Fibroblast of skin of right biceps (primary cell): ENCODE measurements at regions not wholly inside any gene's neighbourhood (a gene's known extent, or its start where the extent isn't known, plus 50 kb on each side); places are given as distances from the start of the nearest gene placed in this dataset.
"Not testable (repeated sequence)": the region's sequence is repeated elsewhere in the genome, so short reads cannot be mapped to it uniquely, and the experiment has no call there.

Experiments
- DNase-seq: peaks from one replicate; pipeline ENCODE4 v3.0.0-alpha.2; 2013

- no peak for DNase-seq
These were observed 97.6 kb downstream of the PPIAL4G start for GRCh38 chr1:148385371-148386030.

- no peak for DNase-seq
These were observed 99.1 kb downstream of the PPIAL4G start for GRCh38 chr1:148383966-148384365.

- no peak for DNase-seq
These were observed 103.4 kb downstream of the PPIAL4G start for GRCh38 chr1:148379697-148380096.

- DNase-seq: no peak
These were observed 104.0 kb downstream of the PPIAL4G start for GRCh38 chr1:148379170-148379500.

GRCh38 chr1:148377992-148378391 lies 105.1 kb downstream of the PPIAL4G start:
- DNase-seq: not testable (repeated sequence)

- not testable (repeated sequence) for DNase-seq
These were observed 106.1 kb downstream of the PPIAL4G start for GRCh38 chr1:148377045-148377444.

- DNase-seq: no peak
These were observed 109.0 kb downstream of the PPIAL4G start for GRCh38 chr1:148374101-148374500.

GRCh38 chr1:148373192-148373925 lies 109.7 kb downstream of the PPIAL4G start:
- DNase-seq: no peak

- peak; percentile 14 for DNase-seq
These were observed 110.4 kb downstream of the PPIAL4G start for GRCh38 chr1:148372731-148373130.

GRCh38 chr1:148372051-148372726 lies 110.9 kb downstream of the PPIAL4G start:
- DNase-seq: not testable (repeated sequence)

GRCh38 chr1:148371551-148371994 lies 111.5 kb downstream of the PPIAL4G start:
- peak; percentile 66 for DNase-seq

GRCh38 chr1:148370661-148371060 lies 112.4 kb downstream of the PPIAL4G start:
- not testable (repeated sequence) for DNase-seq

GRCh38 chr1:148367596-148367995 lies 115.5 kb downstream of the PPIAL4G start:
- DNase-seq: no peak

- not testable (repeated sequence) for DNase-seq
These were observed 116.9 kb downstream of the PPIAL4G start for GRCh38 chr1:148366136-148366753.

GRCh38 chr1:148365151-148365550 lies 118.0 kb downstream of the PPIAL4G start:
- DNase-seq: not testable (repeated sequence)

- not testable (repeated sequence) for DNase-seq
These were observed 119.1 kb downstream of the PPIAL4G start for GRCh38 chr1:148363979-148364378.

GRCh38 chr1:148363439-148363810 lies 119.7 kb downstream of the PPIAL4G start:
- DNase-seq: no peak

GRCh38 chr1:148362626-148363438 lies 120.3 kb downstream of the PPIAL4G start:
- DNase-seq: peak; percentile 55

GRCh38 chr1:148362216-148362611 lies 120.9 kb downstream of the PPIAL4G start:
- no peak for DNase-seq

- peak; percentile 48 for DNase-seq
These were observed 121.5 kb downstream of the PPIAL4G start for GRCh38 chr1:148361427-148362215.

- no peak for DNase-seq
These were observed 126.1 kb downstream of the PPIAL4G start for GRCh38 chr1:148357037-148357436.

GRCh38 chr1:148355976-148356375 lies 127.1 kb downstream of the PPIAL4G start:
- no peak for DNase-seq
